ENCODE measurements at regions not wholly inside any gene's neighbourhood (a gene's known extent, or its start where the extent isn't known, plus 50 kb on each side); places are given as distances from the start of the nearest gene placed in this dataset.

DNA sequence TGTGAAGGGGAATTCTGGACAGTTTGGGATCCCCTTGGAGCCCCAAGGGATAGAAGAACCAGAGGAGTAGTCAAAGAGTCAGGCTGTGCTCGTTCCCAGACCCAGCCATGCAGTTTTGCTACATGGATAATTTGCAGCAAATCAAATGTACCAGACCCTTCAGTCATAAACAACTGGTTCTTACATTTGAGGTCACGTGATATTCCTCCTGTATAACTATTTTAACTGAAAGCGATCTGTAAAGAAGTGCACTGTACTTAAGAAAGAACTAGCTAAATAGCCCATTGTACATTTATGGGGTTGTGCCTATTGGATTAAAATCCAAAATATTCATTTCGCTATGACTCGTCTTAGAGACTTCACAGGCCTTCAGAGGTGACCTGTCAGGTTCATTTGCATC, 550.2 kb upstream of the TENM3 start:
- Histone ChIP-seq H3K36me3 (ENCODE audit: control insufficient read depth, insufficient read depth, low read length) (no peaks in the 10 kb centered on the region), H3K9me3 (replicated peaks; ENCODE audit: control insufficient read depth, low read depth, low read length) (no peaks in the 10 kb centered on the region), H3K4me1 (ENCODE audit: control insufficient read depth, insufficient read depth, low read length) (no peaks in the 10 kb centered on the region), H3K4me3 (ENCODE audit: low read length) (no peak overlapping the region), H3K27me3 (ENCODE audit: control insufficient read depth, insufficient read depth, low read length) (no peaks in the 10 kb centered on the region), H3K27ac (ENCODE audit: low read length) (no peak overlapping the region)
- DNase-seq: no peak
- WGBS (ENCODE audit: insufficient coverage): 60% methylated on average over 1 of the region's 5 CpGs

DNA sequence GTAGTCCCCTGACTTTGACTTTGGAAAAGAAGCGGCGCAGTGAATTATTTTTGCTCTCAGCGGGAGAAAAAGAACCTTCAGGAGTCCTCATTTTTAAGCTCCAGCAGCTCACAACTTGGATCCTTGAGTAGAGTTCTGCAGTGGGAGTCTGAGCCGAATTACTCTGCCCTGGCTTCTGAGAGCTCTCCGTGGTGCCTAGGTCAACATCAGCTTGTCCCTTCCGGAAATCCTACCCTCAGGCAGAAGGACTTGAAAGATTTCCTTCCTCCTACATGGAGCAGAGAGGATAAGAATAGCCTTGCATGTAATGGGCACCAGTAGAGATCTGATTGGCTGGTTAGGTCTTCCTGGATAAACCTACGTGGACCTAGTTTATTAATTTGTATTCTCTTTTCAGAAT, 549.7 kb upstream of the TENM3 start:
- H3K4me3 ChIP-seq (ENCODE audit: low read length): no peak overlapping the region

GRCh38 chr4:181698221-181698620, 545.0 kb upstream of the TENM3 start:
- Histone ChIP-seq H3K4me1 (ENCODE audit: control insufficient read depth, insufficient read depth, low read length) (no peaks in the 10 kb centered on the region), H3K27ac (ENCODE audit: low read length) (no peak overlapping the region), H3K36me3 (ENCODE audit: control insufficient read depth, insufficient read depth, low read length) (no peaks in the 10 kb centered on the region), H3K27me3 (ENCODE audit: control insufficient read depth, insufficient read depth, low read length) (no peaks in the 10 kb centered on the region), H3K9me3 (replicated peaks; ENCODE audit: control insufficient read depth, low read depth, low read length) (no peaks in the 10 kb centered on the region), H3K4me3 (ENCODE audit: low read length) (no peak overlapping the region)
- WGBS (ENCODE audit: insufficient coverage): no CpG with 5 or more reads among the region's 1 CpG
- DNase-seq: peak; percentile 78

More for the DNA sequence above, 549.7 kb upstream of the TENM3 start:
- H3K4me1 ChIP-seq (ENCODE audit: control insufficient read depth, insufficient read depth, low read length): no peaks in the 10 kb centered on the region
- 95% methylated on average over 3 of the region's 7 CpGs for WGBS (ENCODE audit: insufficient coverage)
- no peaks in the 10 kb centered on the region for H3K36me3 ChIP-seq (ENCODE audit: control insufficient read depth, insufficient read depth, low read length)
- H3K27ac ChIP-seq (ENCODE audit: low read length): no peak overlapping the region
- DNase-seq: no peak
- no peaks in the 10 kb centered on the region for H3K27me3 ChIP-seq (ENCODE audit: control insufficient read depth, insufficient read depth, low read length)
- H3K9me3 ChIP-seq (replicated peaks; ENCODE audit: control insufficient read depth, low read depth, low read length): no peaks in the 10 kb centered on the region

- no peaks in the 10 kb centered on the region for H3K9me3 ChIP-seq (replicated peaks; ENCODE audit: control insufficient read depth, low read depth, low read length)
- DNase-seq: no peak
- 86% methylated on average over 5 of the region's 5 CpGs for whole genome bisulfite sequencing (ENCODE audit: insufficient coverage)
These were observed 542.0 kb upstream of the TENM3 start for GRCh38 chr4:181701214-181701613.

DNA sequence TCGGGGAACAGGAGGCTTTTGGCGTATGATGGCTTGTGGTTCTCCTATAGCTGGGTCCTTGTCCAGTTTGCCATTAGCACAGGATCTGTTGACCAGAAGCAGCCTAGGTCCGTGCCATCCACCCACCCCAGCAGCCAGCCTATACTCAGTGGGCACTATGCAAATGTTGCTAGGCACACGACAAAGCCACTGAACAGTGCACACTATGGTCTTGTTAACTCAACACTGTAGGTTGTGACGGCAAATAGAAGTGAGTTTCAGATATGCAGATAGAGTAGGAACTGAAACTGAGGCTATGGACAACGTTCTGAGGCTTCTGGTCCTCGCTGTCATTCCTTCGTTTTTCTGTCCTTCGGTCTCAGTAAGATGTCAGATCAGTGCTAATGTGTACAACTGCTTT, 541.3 kb upstream of the TENM3 start:
- Histone ChIP-seq H3K4me3 (ENCODE audit: low read length) (no peak overlapping the region), H3K27ac (ENCODE audit: low read length) (no peak overlapping the region), H3K27me3 (ENCODE audit: control insufficient read depth, insufficient read depth, low read length) (no peaks in the 10 kb centered on the region), H3K36me3 (ENCODE audit: control insufficient read depth, insufficient read depth, low read length) (no peaks in the 10 kb centered on the region), H3K4me1 (ENCODE audit: control insufficient read depth, insufficient read depth, low read length) (no peaks in the 10 kb centered on the region), H3K9me3 (replicated peaks; ENCODE audit: control insufficient read depth, low read depth, low read length) (no peaks in the 10 kb centered on the region)
- DNase-seq: no peak
- 78% methylated on average over 3 of the region's 9 CpGs for WGBS (ENCODE audit: insufficient coverage)

More at GRCh38 chr4:181701214-181701613, 542.0 kb upstream of the TENM3 start:
- Histone ChIP-seq H3K27ac (ENCODE audit: low read length) (no peak overlapping the region), H3K27me3 (ENCODE audit: control insufficient read depth, insufficient read depth, low read length) (no peaks in the 10 kb centered on the region), H3K36me3 (ENCODE audit: control insufficient read depth, insufficient read depth, low read length) (no peaks in the 10 kb centered on the region), H3K4me3 (ENCODE audit: low read length) (no peak overlapping the region), H3K4me1 (ENCODE audit: control insufficient read depth, insufficient read depth, low read length) (no peaks in the 10 kb centered on the region)

- Histone ChIP-seq H3K27me3 (ENCODE audit: control insufficient read depth, insufficient read depth, low read length) (no peaks in the 10 kb centered on the region), H3K4me1 (ENCODE audit: control insufficient read depth, insufficient read depth, low read length) (no peaks in the 10 kb centered on the region), H3K9me3 (replicated peaks; ENCODE audit: control insufficient read depth, low read depth, low read length) (no peaks in the 10 kb centered on the region), H3K4me3 (ENCODE audit: low read length) (no peak overlapping the region), H3K27ac (ENCODE audit: low read length) (no peak overlapping the region), H3K36me3 (ENCODE audit: control insufficient read depth, insufficient read depth, low read length) (no peaks in the 10 kb centered on the region)
- WGBS (ENCODE audit: insufficient coverage): 71% methylated on average over 2 of the region's 11 CpGs
- DNase-seq: no peak
These were observed 540.2 kb upstream of the TENM3 start for GRCh38 chr4:181702864-181703495.

DNA sequence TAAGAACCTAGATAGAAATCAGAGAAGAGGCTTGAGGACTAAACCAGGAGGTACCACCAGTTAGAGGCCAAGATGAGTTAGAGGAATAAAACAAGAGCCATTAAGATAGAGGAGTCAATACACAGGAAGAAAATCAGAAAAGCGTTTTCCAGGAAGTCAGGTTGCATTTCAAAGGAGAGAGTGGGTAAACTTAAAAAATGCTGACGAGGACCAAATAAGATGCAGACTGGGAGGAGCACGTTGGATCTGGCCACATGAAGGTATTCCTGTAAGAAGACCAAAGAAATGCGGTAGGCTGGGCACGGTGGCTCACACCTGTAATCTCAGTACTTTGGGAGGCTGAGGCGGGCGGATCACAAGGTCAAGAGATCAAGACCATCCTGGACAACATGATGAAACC, 533.1 kb upstream of the TENM3 start:
- Histone ChIP-seq H3K27ac (ENCODE audit: low read length) (no peak overlapping the region), H3K4me3 (ENCODE audit: low read length) (no peak overlapping the region), H3K36me3 (ENCODE audit: control insufficient read depth, insufficient read depth, low read length) (no peaks in the 10 kb centered on the region), H3K9me3 (replicated peaks; ENCODE audit: control insufficient read depth, low read depth, low read length) (no peaks in the 10 kb centered on the region), H3K4me1 (ENCODE audit: control insufficient read depth, insufficient read depth, low read length) (no peaks in the 10 kb centered on the region), H3K27me3 (ENCODE audit: control insufficient read depth, insufficient read depth, low read length) (no peaks in the 10 kb centered on the region)
- DNase-seq: no peak
- 77% methylated on average over 4 of the region's 7 CpGs for WGBS (ENCODE audit: insufficient coverage)

- Histone ChIP-seq H3K4me3 (ENCODE audit: low read length) (no peak overlapping the region), H3K27ac (ENCODE audit: low read length) (no peak overlapping the region), H3K27me3 (ENCODE audit: control insufficient read depth, insufficient read depth, low read length) (no peaks in the 10 kb centered on the region), H3K9me3 (replicated peaks; ENCODE audit: control insufficient read depth, low read depth, low read length) (no peaks in the 10 kb centered on the region), H3K36me3 (ENCODE audit: control insufficient read depth, insufficient read depth, low read length) (no peaks in the 10 kb centered on the region), H3K4me1 (ENCODE audit: control insufficient read depth, insufficient read depth, low read length) (no peaks in the 10 kb centered on the region)
- DNase-seq: no peak
- 80% methylated on average over 1 of the region's 1 CpG for whole genome bisulfite sequencing (ENCODE audit: insufficient coverage)
These were observed 531.8 kb upstream of the TENM3 start for GRCh38 chr4:181711387-181711786.

DNA sequence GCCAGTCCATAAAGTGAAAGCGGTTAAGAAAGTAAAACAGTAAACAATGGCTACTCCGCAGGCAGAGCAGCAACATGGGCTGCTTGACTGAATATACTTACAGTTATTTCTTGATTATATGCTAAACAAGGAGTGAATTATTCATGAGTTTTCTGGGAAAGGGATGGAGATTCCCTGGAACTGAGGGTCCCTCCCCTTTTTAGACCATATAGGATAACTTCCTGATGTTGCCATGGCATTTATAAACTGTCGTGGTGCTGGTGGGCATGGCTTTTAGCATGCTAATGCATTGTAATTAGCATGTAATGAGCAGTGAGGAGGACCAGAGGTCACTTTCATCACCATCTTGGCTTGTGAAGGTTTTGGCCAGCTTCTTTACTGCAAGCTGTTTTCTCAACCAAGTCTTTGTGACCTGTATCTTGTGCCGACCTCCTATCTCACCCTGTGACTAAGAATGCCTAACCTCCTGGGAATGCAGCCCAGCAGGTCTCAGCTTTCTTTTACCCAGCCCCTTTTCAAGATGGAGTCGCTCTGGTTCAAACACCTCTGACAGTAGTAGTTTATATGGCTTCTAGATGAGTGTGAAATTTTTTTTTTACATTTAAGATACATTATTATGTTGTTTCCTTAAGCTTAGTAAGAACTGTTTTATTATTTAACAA, 514.8 kb upstream of the TENM3 start:
- Histone ChIP-seq H3K4me3 (ENCODE audit: low read length) (no peak overlapping the region), H3K27me3 (ENCODE audit: control insufficient read depth, insufficient read depth, low read length) (no peaks in the 10 kb centered on the region), H3K27ac (ENCODE audit: low read length) (no peak overlapping the region), H3K36me3 (ENCODE audit: control insufficient read depth, insufficient read depth, low read length) (no peaks in the 10 kb centered on the region), H3K9me3 (replicated peaks; ENCODE audit: control insufficient read depth, low read depth, low read length) (no peaks in the 10 kb centered on the region), H3K4me1 (ENCODE audit: control insufficient read depth, insufficient read depth, low read length) (no peaks in the 10 kb centered on the region)
- DNase-seq: no peak
- no CpG with 5 or more reads among the region's 5 CpGs for WGBS (ENCODE audit: insufficient coverage)

DNA sequence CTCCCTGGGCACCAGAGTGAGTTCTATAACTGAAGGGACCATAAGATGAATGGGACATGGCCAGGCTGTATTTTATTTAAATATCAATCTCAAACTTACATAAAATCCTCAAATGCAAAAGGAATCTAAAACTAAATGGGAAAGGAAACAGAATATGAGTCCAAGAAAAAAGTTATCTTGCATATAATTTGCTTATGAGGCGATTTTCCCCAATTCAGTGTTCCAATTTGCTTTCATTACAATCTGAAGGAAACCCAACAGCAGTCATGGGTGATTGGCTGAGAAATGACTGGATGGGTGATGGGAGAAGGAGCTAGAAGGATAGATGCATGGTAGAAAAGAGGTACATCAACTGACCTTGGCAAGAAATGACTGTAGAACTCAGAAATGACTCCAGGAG, 511.3 kb upstream of the TENM3 start:
- Histone ChIP-seq H3K27ac (ENCODE audit: low read length) (no peak overlapping the region), H3K27me3 (ENCODE audit: control insufficient read depth, insufficient read depth, low read length) (no peaks in the 10 kb centered on the region), H3K36me3 (ENCODE audit: control insufficient read depth, insufficient read depth, low read length) (no peaks in the 10 kb centered on the region), H3K4me1 (ENCODE audit: control insufficient read depth, insufficient read depth, low read length) (no peaks in the 10 kb centered on the region), H3K4me3 (ENCODE audit: low read length) (no peak overlapping the region), H3K9me3 (replicated peaks; ENCODE audit: control insufficient read depth, low read depth, low read length) (no peaks in the 10 kb centered on the region)
- WGBS (ENCODE audit: insufficient coverage): no CpG with 5 or more reads among the region's 1 CpG
- DNase-seq: no peak

All from muscle of leg (tissue), 3 donors.